Lung (tissue), 11 donors: ENCODE measurements at regions not wholly inside any gene's neighbourhood (a gene's known extent, or its start where the extent isn't known, plus 50 kb on each side); places are given as distances from the start of the nearest gene placed in this dataset.

ENCODE experiments used
- ATAC-seq: fragments of 200-7000 bp; cut with Tn5 transposase; one replicate; pipeline ENCODE4 v1.9.1; 2020; ENCODE audit warnings: moderate number of reproducible peaks; ENCODE audit not compliant: insufficient read depth, low FRiP score
- DNase-seq, 3 donors: peaks; one replicate each; pipeline ENCODE4 v3.0.0-alpha.2; 2013 to 2017
- H3K27ac ChIP-seq, 2 donors: one replicate each; pipeline ENCODE4 v1.5.1; 2013; ENCODE audit warnings: mild to moderate bottlenecking in 2 of 2, moderate library complexity in 2 of 2, control low read depth in 1 of 2, inconsistent platforms in 1 of 2, low read depth in 1 of 2, low read length in 1 of 2
- H3K27me3 ChIP-seq, 3 donors: one replicate each; pipeline ENCODE4 v1.5.1; 2013; ENCODE audit warnings: low read length in 2 of 3; ENCODE audit not compliant: control insufficient read depth in 3 of 3, insufficient read depth in 3 of 3
- H3K36me3 ChIP-seq, 4 donors: one replicate each; pipeline ENCODE4 v1.5.1; 2013; ENCODE audit warnings: low read length in 4 of 4, mild to moderate bottlenecking in 1 of 4, moderate library complexity in 1 of 4; ENCODE audit not compliant: control insufficient read depth in 4 of 4, insufficient read depth in 4 of 4
- H3K4me1 ChIP-seq, 5 donors: one replicate each; pipeline ENCODE4 v1.5.1; 2013; ENCODE audit warnings: low read length in 5 of 5, mild to moderate bottlenecking in 2 of 5, moderate library complexity in 1 of 5; ENCODE audit not compliant: control insufficient read depth in 5 of 5, insufficient read depth in 5 of 5
- H3K4me3 ChIP-seq: one replicate; pipeline ENCODE4 v1.5.1; 2013; ENCODE audit warnings: mild to moderate bottlenecking, control low read depth, moderate library complexity
- H3K9ac ChIP-seq, 2 donors: one replicate each; pipeline ENCODE4 v1.5.1; 2013; ENCODE audit warnings: low read length in 2 of 2, control low read depth in 1 of 2; ENCODE audit not compliant: insufficient read depth in 1 of 2
- H3K9me3 ChIP-seq, 4 donors: one replicate each; pipeline ENCODE4 v1.5.1; 2013; ENCODE audit warnings: low read length in 3 of 4, mild to moderate bottlenecking in 1 of 4, moderate library complexity in 1 of 4; ENCODE audit not compliant: control insufficient read depth in 4 of 4, insufficient read depth in 3 of 4
- WGBS, 2 donors: extraction: QIAGEN DNeasy Blood & Tissue Kit; methylation state at CpG; one replicate each; pipeline ENCODE4 v1.1.7; 2013; 5-methylcytosine and 5-hydroxymethylcytosine counted together
- TF ChIP-seq, protein P1 (sequence below): IDR thresholded peaks from 2 replicates; pipeline ENCODE4 v1.5.1; 2012; ENCODE audit warnings: mild to moderate bottlenecking; ENCODE audit errors: control extremely low read depth, extremely low read depth
- donor health status: control.
- donor health status: control.
- donor health status: Bipolar disorder and iron deficiency.
- donor health status: healthy.
- donor health status: DM: yes; HTN: yes; CAD: no.

DNA sequence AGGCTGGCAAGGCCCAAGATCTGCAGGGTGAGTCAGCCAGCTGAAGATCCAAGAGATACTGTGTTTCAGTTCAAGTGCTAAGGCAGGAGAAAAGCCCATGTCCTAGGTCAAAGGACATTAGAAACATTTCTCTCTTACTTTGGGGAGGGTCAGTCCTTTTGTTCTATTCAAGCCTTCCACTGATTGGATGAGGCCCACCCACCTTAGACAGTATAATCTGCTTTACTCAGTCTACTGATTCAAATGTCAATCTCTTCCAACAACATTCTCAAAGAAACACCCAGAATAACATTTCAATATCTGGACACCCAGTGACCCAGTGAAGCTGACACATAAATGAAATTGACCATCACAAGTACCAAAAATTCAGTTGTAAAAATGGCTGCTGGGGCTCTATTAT lies 367.8 kb upstream of the ZP4 start:
- ATAC-seq (no peak), DNase-seq (no peak)
- Histone ChIP-seq H3K36me3 (no peaks in the 10 kb centered on the region), H3K27me3 (no peaks in the 10 kb centered on the region), H3K4me3 (no peak overlapping the region), H3K27ac (no peak overlapping the region), H3K9ac (no peak overlapping the region), H3K4me1 (no peaks in the 10 kb centered on the region), H3K9me3 (no peaks in the 10 kb centered on the region)
- TF ChIP-seq, protein P1, sequence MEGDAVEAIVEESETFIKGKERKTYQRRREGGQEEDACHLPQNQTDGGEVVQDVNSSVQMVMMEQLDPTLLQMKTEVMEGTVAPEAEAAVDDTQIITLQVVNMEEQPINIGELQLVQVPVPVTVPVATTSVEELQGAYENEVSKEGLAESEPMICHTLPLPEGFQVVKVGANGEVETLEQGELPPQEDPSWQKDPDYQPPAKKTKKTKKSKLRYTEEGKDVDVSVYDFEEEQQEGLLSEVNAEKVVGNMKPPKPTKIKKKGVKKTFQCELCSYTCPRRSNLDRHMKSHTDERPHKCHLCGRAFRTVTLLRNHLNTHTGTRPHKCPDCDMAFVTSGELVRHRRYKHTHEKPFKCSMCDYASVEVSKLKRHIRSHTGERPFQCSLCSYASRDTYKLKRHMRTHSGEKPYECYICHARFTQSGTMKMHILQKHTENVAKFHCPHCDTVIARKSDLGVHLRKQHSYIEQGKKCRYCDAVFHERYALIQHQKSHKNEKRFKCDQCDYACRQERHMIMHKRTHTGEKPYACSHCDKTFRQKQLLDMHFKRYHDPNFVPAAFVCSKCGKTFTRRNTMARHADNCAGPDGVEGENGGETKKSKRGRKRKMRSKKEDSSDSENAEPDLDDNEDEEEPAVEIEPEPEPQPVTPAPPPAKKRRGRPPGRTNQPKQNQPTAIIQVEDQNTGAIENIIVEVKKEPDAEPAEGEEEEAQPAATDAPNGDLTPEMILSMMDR, result no peak

DNA sequence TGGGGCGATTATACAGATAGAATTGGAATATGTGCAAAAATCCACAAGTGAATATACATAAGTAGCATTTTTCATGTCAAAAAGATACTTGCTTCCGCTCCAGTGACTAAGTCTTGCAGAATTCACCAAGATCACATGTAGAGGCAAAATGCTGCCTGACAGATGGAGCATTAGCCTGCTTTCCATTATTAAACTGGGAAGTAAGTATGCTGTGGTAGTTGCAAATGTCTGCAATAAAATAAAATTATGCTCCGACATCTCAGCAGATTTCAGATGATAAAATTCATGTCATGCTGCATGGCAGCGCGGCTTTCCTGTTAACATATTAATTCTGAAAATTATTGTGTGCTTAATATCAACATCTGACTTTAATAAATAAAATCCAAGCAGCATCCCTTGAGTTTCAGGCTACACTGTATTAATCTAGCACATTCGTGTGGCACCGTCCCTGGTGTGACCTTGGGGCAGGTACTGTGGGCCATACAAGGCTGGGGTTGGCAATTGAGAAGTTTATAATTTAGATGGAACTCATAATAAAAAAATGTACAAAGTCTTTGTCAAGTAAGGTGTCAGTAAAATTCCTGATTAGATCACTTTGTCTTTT lies 366.4 kb upstream of the ZP4 start:
- Histone ChIP-seq H3K27ac (no peak overlapping the region), H3K36me3 (no peaks in the 10 kb centered on the region), H3K9ac (no peak overlapping the region), H3K4me3 (no peak overlapping the region), H3K27me3 (no peaks in the 10 kb centered on the region), H3K4me1 (no peaks in the 10 kb centered on the region), H3K9me3 (no peaks in the 10 kb centered on the region)
- 73 to 86% methylated on average over 7 of the region's 7 CpGs for WGBS, 2 donors
- ATAC-seq, result no peak
- TF ChIP-seq, protein P1, result no peak
- no peak for DNase-seq

DNA sequence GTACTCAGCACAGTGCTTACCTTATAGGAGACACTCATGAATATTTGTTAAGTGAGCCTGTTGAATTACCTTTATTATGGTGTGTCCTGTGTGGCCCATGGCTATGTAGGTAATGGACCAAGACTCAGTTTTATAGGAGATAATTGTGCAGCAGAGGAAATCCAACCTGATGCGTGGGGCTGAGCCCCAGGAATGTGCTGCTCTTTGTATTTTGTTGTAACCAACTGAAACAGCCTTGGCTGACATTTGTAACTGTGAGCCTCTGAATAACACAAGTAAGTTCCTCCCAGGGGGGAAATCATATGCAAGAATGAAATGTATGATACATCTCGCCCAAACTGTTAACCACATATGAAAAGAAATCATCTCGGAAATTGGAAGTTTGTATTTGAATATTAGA lies 364.2 kb upstream of the ZP4 start:
- no peak for ATAC-seq
- Histone ChIP-seq H3K4me3 (no peak overlapping the region), H3K36me3 (no peaks in the 10 kb centered on the region), H3K27ac (no peak overlapping the region), H3K4me1 (no peaks in the 10 kb centered on the region), H3K9ac (no peak overlapping the region), H3K9me3 (no peaks in the 10 kb centered on the region), H3K27me3 (no peaks in the 10 kb centered on the region)
- 83 to 92% methylated on average over 3 of the region's 3 CpGs for WGBS, 2 donors
- DNase-seq, result no peak
- TF ChIP-seq, protein P1, result no peak
